IgD-negative memory B cell (primary cell): ENCODE measurements at regions not wholly inside any gene's neighbourhood (a gene's known extent, or its start where the extent isn't known, plus 50 kb on each side); places are given as distances from the start of the nearest gene placed in this dataset.
"Not testable (repeated sequence)": the region's sequence is repeated elsewhere in the genome, so short reads cannot be mapped to it uniquely, and the experiment has no call there.

ENCODE experiments used
- H3K27ac Mint-ChIP-seq, 3 donors: one replicate each; pipeline ENCODE4 v1.8.0; 2020 to 2022; ENCODE audit warnings: mild to moderate bottlenecking in 3 of 3, mixed read lengths in 3 of 3, moderate library complexity in 1 of 3
- H3K27me3 Mint-ChIP-seq: one replicate; pipeline ENCODE4 v1.8.0; 2021; ENCODE audit warnings: mixed read lengths
- H3K36me3 Mint-ChIP-seq: one replicate; pipeline ENCODE4 v1.8.0; 2020; ENCODE audit warnings: mild to moderate bottlenecking, mixed read lengths
- H3K4me1 Mint-ChIP-seq, 3 donors: one replicate each; pipeline ENCODE4 v1.8.0; 2020 to 2022; ENCODE audit warnings: mixed read lengths in 3 of 3, mild to moderate bottlenecking in 1 of 3
- H3K4me3 Mint-ChIP-seq, 4 donors: one replicate each; pipeline ENCODE4 v1.8.0; 2020 to 2022; ENCODE audit warnings: mild to moderate bottlenecking in 4 of 4, mixed read lengths in 4 of 4, moderate library complexity in 3 of 4
- H3K9me3 Mint-ChIP-seq, 3 donors: one replicate each; pipeline ENCODE4 v1.8.0; 2020 to 2021; ENCODE audit warnings: mixed read lengths in 3 of 3, mild to moderate bottlenecking in 1 of 3

GRCh38 chrX:79919958-79920357 is 94.6 kb upstream of the TBX22 start:
- H3K27me3 Mint-ChIP-seq, H3K4me3 Mint-ChIP-seq, H3K9me3 Mint-ChIP-seq, H3K27ac Mint-ChIP-seq, H3K36me3 Mint-ChIP-seq, H3K4me1 Mint-ChIP-seq: not testable (repeated sequence)

- not testable (repeated sequence) for H3K27me3 Mint-ChIP-seq, H3K36me3 Mint-ChIP-seq, H3K4me1 Mint-ChIP-seq, H3K27ac Mint-ChIP-seq, H3K9me3 Mint-ChIP-seq
- H3K4me3 Mint-ChIP-seq = peak overlapping the region in 1 of 4 donors; percentile 5
These were observed 87.8 kb upstream of the TBX22 start for GRCh38 chrX:79926791-79927190.

GRCh38 chrX:79933938-79934337 is 80.6 kb upstream of the TBX22 start:
- Mint-ChIP-seq H3K4me3 (no peak overlapping the region), H3K4me1 (no peaks in the 10 kb centered on the region), H3K27ac (no peak overlapping the region), H3K36me3 (no peaks in the 10 kb centered on the region), H3K9me3 (peaks cover 0 to 13% (median 0%) of the 10 kb centered on the region in 3 donors), H3K27me3 (no peaks in the 10 kb centered on the region)

GRCh38 chrX:79964173-79964572 is 50.4 kb upstream of the TBX22 start:
- not testable (repeated sequence) for H3K4me1 Mint-ChIP-seq, H3K4me3 Mint-ChIP-seq, H3K27ac Mint-ChIP-seq, H3K36me3 Mint-ChIP-seq, H3K27me3 Mint-ChIP-seq, H3K9me3 Mint-ChIP-seq
